GM21526 (cell line): ENCODE measurements at regions not wholly inside any gene's neighbourhood (a gene's known extent, or its start where the extent isn't known, plus 50 kb on each side); places are given as distances from the start of the nearest gene placed in this dataset.
"Not testable (repeated sequence)": the region's sequence is repeated elsewhere in the genome, so short reads cannot be mapped to it uniquely, and the experiment has no call there.

ENCODE experiments used
- ATAC-seq: cut with Tn5 transposase; IDR thresholded peaks from one replicate; pipeline ENCODE4 v1.9.1; 2021; ENCODE audit warnings: moderate library complexity; ENCODE audit not compliant: unreplicated experiment, low FRiP score

DNA sequence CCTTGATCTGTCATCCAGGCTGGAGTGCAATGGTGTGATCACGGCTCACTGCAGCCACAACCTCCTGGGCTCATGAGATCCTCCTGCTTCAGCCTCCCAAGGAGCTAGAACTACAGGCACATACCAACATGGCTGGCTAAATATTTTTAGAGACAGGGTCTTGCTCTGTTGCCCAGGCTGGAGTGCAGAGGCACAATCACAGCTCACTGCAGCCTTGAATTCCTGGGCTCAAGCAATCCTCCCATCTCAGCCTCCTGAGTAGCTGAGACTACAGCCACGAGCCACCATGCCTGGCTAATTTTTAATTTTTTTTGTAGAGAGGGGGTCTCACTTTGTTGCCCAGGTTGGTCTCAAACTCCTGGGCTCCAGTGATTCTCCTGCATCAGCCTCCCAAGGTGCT is 106.3 kb upstream of the ZNF536 start:
- ATAC-seq: not testable (repeated sequence)

DNA sequence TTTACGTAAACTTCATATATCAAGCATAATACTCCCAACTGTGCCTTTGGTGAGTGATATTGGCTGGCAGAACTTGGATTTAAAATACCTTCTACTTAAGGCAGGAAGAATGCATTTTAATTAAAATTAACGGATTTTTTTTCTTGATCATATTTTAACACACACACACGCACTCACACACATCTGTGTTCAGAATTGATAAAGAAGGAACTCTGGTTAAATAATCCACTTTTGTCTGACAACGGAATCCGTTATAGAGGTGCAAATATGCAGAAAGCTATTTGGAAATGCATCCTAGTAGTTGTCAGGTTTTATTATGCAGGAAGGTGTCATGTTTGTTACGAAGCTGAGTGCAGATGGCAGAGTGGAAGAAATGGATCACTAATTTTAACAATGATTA is 105.5 kb upstream of the ZNF536 start:
- no peak for ATAC-seq

DNA sequence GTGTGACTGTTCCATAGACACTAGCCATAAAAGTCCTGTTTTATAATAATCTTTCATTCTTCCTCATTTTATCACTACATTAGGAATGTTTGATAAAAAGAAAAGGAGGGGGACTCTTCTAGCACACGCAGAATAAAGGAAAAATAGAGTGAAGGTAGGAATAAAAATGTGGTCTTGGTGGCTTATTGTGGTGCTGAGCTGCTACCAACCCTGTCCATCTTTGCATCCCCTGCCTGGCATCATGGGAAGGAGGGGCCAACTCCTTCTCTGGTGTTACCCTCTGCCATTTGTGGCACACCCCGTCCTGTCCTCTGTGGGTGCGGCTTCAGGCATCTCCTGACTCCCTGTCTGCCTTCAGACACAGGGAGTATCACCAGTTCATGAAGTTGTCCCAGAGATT is 104.9 kb upstream of the ZNF536 start:
- no peak for ATAC-seq

DNA sequence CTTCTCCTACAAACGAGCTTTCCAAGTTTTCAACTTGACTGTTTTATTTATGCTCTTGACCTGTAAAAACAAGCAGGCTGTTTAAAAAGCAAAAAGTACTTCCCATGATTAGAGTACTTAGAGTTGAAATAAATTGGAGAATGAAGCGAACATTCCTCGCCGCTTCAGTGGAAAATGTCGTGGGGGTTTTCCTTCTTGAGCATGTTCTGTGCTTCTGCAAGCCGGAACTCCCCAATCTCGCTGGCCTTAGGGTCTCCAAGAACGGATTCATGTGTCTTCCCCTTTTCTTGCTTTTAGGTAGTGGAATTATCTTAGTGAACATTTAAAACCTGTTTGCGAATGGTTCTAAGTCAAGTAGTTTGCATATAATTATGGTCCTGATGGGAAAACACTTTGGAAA is 103.6 kb upstream of the ZNF536 start:
- ATAC-seq: no peak

DNA sequence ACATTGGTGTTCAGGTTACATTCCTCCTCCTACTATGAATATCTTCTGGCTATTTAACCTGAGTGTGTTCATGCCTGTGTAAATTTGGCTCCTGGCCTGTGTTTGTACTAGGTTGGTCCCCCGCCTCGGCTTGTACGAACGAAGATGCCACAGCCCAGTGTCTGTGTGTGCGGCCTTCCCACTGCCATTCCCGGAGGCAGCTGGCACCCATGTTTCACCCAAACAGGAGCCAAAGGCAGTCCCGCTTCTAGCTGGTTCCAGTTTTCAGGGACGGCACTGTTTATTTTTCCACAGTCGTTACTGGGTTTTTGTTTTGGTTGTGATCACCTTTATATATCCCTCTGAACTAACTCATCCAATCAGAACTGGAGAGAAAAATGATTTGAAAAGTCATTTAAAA is 102.5 kb upstream of the ZNF536 start:
- no peak for ATAC-seq

DNA sequence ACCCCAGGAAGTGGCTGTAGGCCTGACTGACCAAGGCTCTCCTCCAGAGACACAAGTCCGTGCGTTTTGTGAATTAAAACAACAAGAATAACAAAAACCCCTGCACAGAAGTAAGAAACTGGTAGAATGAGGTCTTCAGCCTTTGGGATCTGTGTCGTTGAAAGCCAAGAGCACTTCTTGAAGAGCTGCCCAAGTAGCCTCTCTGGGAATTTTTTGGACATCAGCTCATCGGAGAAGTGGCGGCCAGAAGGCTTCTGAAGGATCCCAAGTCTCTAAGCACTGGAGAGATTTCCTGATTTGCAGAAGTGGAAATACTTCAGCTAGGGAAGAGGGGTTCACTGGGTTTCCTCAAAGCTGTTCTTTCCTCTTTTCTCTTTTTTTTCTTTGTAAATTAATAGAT is 100.4 kb upstream of the ZNF536 start:
- ATAC-seq: no peak

DNA sequence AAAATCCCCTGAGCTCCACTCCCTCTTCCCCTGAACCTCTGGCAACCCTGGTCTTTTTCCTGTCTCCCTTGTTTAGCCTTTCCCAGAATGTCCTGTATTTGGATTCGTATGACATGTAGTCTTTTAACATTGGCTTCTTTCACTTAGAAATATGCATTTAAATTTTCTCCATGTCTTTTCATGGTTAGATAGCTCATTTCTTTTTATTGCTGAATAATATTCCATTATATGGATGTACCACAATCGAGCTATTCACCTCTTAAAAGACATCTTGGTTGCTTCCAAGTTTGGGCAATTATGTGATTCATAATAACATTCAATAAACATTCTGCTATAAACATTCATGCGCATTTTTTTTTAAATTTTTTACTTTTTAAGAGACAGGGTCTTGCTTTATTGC is 99.6 kb upstream of the ZNF536 start:
- no peak for ATAC-seq

DNA sequence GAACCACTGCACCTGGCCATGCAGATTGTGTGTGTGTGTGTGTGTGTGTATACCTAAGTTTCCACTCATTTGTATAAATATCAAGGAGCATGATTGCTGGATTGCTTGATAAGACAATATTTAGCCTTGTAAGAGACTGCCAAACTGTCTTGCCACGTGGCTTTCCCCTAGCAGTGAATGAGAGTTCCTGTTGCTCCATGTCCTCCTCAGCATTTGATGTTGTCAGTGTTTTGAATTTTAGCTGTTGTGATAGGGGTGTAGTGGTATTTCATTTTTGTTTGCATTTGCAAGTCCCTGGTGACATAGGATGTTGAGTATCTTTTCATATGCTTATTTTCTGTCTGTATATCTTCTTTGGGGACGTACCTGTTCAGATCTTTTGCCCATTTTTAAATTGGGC is 99.0 kb upstream of the ZNF536 start:
- ATAC-seq: no peak

DNA sequence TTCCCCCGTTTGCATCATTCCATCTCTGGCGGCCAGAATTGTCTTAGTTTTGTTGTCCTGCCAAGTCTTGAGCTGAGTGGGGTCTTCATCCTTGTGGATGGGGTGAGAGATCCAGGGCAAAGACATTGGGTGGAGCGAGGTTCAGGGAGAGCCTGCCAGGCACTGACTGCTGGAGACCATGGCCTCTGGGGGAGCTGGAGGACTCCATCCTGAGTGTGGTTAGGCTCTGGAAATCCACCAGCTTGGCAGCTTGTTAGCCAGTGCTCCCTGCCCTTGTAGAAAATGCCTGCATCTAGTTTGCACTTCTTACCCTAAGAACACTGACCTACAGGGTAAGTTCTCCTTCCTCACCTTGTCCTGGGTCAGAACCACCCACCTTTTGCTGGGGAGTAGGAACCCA is 97.2 kb upstream of the ZNF536 start:
- ATAC-seq: no peak

DNA sequence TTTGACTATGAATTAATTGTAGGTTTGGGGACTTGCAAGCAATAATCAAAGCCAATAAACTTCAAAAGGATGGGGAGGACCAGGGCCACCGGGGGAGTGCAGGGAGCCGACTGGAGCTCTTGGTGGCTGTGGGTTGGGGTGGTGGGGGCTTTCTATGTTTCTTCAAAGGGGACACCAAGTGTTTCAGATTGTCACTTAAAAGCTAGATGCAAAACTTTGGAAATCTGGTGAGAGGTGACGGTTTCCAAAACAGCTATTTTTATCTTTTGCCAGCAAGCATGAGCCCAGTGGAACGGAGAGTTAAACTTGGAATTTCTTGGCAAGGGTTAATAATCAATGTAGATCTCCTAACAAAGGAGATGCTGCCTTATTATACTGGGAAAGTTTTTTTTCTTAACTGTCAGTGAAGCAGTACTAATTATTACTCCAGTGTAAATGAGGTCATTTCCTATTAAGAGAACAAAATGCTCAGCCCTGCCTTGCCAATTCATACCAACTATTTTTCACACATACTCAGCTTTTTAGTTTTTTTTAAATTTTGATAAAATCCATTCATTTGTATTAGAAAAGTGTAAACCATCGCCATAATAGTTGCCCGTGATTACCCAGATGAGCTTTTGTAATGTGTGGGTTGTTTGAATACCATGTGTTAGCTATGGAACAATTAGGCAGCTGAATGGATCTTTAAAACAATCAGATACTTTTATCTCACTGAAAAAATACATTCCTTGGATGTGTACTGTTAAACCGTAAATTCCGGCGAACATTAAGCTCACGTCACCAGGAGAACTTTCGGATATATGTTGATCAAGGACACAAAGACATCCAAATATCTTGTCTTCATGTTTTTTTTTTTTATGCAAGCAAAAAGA is 95.9 kb upstream of the ZNF536 start:
- ATAC-seq: no peak

DNA sequence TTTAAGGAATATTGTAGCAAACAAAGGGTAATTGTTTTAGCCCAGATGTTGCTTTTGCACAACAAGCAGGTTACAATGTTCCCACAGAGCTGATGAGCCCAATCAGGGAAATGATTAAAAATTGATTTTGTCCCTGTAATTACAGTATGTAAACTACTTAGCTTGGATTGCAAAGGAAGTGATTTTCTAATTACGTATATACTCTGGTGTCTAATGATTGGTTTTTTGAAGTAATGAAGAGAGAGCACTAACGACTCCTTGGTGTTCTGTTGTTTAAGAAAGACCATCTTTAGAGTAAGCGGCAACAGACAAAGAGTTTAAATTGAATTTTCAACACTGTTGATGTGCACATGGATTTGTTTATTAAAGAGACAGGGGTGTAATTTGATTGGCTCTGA is 95.3 kb upstream of the ZNF536 start:
- ATAC-seq: no peak

DNA sequence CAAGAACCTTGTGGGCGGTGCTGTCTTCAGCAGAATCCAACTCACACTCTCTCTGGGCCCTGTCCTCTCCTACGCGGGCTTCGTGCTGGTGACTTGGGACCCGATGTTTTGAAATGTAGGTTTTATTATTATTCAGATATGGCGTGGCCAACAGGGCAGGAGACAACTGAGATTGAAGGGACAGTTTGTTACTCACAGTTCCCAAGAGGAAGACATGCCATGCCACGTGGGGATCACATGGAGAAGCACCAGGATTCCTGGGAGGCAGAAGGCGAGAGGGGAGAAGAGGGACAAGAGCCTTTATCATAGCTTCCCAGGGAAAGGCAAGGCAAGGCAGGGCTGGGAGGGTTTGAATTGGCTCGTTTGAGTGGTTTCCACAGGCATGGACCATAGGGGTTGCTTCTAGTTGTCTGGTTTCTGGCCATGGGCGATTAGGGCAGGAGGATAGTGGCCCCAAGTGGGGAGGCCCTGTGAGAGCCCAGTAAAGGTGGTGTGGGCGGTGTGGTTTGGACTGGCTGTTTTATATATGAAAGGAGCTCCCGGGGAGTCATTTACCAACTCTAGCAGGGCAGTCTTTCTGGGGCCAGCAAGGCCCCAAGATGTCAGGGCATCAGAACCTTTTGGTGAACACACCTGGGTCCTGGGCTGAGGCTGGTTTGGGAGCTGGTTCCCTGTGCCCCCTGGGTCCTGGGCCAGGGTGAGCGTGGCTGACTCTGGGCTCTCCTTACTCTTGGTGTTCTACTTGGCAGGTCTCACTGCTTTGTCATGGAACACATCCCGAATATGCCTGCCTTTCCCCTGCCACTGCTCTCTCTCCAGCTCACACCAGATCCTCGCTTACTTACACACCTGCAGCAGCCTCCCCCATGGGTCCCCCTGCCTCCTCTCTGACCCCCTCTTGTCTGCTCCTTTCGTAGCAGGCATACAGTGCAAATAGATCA is 94.0 kb upstream of the ZNF536 start:
- no peak for ATAC-seq

DNA sequence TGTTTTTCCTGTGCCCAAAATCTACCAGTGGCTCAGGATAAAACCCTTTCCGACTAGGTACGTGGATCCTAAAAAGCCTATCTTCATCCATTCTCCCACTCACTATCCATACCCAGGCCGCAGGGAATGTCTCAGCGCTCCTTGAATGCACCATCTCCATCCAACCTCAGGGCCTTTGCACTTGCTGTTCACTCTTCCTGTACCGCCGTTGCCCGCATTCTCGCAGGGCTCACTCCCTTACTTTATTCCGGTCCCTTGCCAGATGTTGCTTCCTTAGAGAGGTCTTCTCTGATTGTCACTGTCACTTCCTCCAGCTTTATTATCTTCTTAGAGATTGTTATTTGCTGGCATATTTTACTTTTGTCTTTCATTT is 93.3 kb upstream of the ZNF536 start:
- ATAC-seq: no peak

DNA sequence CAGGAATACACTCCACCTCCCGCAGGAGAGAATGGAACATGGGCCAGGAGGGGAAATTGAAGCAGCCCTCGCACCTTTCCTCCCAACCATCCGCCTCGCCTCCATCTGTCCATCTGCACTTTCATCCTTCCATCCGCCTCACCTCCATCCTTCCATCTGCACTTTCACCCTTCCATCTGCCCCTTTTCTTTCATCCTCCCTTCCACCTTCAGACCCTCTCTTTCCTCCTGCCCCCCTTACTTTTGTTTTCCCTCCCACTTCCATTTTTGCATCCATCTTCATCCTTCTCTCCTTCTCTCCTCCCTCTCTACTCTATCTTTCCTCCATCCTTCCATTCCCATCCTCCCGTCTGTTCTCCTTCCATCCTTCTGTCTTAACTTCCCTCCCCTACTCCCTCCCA is 92.2 kb upstream of the ZNF536 start:
- ATAC-seq: no peak

DNA sequence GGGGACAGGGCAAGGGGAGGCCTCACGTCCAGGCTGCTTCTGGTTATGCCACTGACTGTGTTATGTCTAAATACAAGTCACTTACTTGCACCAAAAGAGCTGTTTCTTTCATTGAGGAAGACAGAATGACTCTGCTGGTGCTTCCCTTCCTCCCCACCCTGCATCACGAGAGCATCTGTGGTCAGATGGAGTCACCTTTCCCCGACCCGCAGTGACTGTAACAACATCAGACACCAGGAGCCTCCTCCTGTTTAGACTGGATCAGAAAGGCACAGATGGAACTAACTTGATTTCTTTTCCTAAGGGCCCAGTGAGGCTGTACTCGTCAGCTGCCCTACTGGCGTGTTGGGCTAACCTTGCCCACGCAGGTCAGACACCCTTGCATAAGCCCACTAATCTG is 90.3 kb upstream of the ZNF536 start:
- ATAC-seq: no peak

DNA sequence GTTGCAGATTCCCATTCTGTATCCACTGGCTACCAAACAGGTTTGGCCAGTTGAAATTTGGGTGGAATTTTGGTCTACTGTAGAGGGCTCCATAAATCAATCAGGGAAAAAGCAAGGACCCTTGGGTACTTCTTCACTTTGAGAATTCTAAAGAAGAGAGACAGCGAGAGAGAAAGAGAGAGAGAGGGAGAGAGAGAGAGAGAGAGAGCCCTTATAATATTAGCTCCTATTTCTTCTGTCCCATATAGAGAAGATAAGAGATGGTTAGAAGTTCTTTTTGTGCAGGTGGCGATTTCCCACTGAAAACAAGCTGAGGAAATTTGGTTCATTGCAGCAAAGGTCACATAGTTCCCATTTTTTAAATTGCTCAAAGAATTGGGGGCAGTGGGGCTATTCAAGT is 88.6 kb upstream of the ZNF536 start:
- ATAC-seq: no peak

DNA sequence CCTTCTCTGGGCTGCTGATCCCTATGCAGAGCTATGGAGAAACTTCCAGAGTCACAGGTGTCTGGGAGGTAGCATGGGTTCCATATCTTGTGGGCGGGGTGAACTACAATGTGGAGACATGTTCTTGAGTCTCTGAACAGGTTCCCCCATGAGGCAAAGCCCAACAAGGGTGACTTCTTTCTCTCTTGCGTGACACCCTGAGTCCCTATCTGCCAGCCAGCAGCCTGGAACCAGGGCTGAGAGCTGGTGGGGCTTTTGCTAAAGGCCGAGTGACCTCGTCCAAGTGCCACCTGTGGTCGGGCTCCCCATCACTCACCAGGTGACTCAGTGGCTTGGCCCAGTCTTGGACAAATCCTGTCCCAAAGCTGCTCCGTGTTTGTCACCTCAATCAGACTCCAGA is 88.0 kb upstream of the ZNF536 start:
- no peak for ATAC-seq

DNA sequence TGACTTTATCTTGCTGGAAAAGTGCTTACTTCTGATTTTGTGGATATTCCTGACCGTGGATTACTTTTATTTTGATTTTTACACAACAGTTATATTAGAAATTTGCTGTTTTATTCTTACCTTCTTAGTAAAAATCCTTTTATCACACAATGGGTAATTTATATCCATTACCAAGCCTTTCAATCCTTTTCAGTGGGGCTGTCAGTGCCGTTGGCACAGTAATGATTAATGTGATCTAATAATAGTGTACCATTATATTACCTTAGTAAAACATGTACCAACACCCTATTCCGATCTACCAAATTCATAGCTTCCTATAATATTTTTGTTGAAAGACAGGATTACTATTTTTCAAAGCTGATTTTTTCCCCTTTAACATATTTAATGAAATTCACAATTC is 87.3 kb upstream of the ZNF536 start:
- no peak for ATAC-seq

DNA sequence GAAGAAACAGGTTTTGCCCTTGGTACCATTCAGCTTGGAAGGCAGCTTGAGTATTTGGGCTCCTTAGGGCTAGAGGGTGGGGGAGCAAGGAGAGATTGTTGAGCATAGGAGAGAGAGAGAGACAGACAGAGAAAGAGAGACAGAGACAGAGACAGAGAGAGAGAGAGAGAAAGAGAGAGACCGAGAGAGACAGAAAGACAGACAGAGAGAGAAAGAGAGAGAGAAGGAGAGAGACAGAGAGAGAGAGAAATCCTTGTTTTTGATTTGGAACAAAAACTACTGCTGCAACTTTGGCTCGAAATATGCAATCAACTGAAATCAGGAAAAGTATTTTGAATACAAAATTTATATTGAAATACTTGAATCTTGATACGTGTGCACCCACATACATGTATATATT is 85.8 kb upstream of the ZNF536 start:
- no peak for ATAC-seq

DNA sequence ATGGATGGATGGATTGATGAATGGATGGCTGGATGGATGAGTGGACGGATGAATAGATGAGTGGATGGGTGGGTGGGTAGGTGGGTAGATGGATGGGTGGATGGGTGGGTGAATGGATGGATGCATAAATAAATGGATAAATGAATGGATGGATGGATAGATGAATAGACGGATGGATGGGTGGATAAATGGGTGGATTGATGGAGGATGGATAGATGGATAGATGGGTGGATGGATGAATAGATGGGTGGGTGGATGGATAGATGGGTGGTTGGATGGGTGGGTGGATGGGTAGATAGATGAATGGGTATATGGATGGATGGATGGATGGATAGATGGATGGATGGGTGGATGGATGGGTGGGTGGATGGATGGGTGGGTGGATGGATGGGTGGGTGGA is 84.9 kb upstream of the ZNF536 start:
- ATAC-seq: no peak

DNA sequence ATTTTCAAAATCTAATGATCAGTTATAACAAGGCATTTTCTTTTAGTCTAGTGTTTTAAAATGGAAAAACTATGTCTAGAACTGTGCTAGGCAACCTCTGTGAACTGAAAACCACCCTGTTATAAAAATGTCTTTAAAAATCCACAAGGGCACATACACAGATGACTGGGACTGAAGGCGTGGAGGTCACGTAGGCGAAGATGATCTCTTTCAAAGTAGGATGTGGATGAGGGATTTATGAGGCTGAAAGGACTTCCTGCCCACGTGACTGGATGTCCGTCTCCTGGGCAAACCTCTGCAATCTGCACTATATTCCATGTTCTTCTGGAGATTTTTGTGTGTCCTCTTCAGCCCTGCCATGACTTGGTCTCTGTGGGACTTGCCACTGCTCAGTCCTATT is 84.2 kb upstream of the ZNF536 start:
- ATAC-seq: no peak

DNA sequence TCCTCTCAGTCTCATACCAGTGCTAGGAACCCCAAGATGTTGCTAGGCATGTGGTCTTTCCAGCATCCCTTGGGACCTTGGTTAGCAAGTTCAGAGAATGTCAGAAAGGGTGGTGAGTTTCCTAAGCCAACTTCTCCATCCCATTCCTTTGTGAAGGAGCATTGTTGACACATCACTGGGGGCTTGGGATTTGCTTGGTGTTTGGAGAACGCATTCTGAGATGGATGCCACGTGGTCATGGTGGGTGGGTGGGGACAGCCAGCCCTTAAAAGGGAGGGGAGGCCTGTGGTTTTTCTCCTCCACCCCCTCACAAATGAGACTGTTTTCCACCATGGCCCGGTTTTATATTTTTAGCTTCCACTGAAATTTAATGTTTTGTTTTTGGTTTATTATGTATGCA is 83.3 kb upstream of the ZNF536 start:
- no peak for ATAC-seq
